Small intestine (tissue), 7 donors: ENCODE measurements at regions not wholly inside any gene's neighbourhood (a gene's known extent, or its start where the extent isn't known, plus 50 kb on each side); places are given as distances from the start of the nearest gene placed in this dataset.

Experiments used
- DNase-seq, 2 donors: peaks; one replicate each; pipeline versions ENCODE4 v3.0.0 to v3.0.0-alpha.2; 2013
- FAIRE-seq: peaks from 2 replicates; lab custom pipeline; 2012; peaks lifted over from hg19 to GRCh38; lab: Jason Lieb, UNC
- H3K27ac ChIP-seq, 3 donors: one replicate each; pipeline ENCODE4 v1.5.1; 2013; ENCODE audit warnings: low read length in 2 of 3, mild to moderate bottlenecking in 2 of 3, control low read depth in 1 of 3, inconsistent platforms in 1 of 3, low read depth in 1 of 3, moderate library complexity in 1 of 3
- H3K27me3 ChIP-seq, 3 donors: one replicate each; pipeline ENCODE4 v1.6.1; 2013; ENCODE audit warnings: low read length in 3 of 3, inconsistent platforms in 1 of 3; ENCODE audit not compliant: control insufficient read depth in 3 of 3, insufficient read depth in 3 of 3
- H3K36me3 ChIP-seq, 3 donors: one replicate each; pipeline ENCODE4 v1.6.1; 2013; ENCODE audit warnings: low read length in 3 of 3, inconsistent platforms in 1 of 3, low read depth in 1 of 3, mild to moderate bottlenecking in 1 of 3, moderate library complexity in 1 of 3; ENCODE audit not compliant: control insufficient read depth in 3 of 3, insufficient read depth in 2 of 3
- H3K4me1 ChIP-seq, 3 donors: one replicate each; pipeline ENCODE4 v1.6.1; 2013; ENCODE audit warnings: low read length in 2 of 3, inconsistent platforms in 1 of 3, low read depth in 1 of 3, mild to moderate bottlenecking in 1 of 3, moderate library complexity in 1 of 3; ENCODE audit not compliant: control insufficient read depth in 3 of 3, insufficient read depth in 2 of 3
- H3K4me3 ChIP-seq, 3 donors: one replicate each; pipeline ENCODE4 v1.5.1; 2013; ENCODE audit warnings: low read length in 3 of 3, control low read depth in 1 of 3, inconsistent platforms in 1 of 3, low read depth in 1 of 3, mild to moderate bottlenecking in 1 of 3, moderate library complexity in 1 of 3
- H3K9me3 ChIP-seq, 2 donors: one replicate each; pipeline ENCODE4 v1.6.1; 2013; ENCODE audit warnings: low read depth in 1 of 2, low read length in 1 of 2; ENCODE audit not compliant: control insufficient read depth in 2 of 2, insufficient read depth in 1 of 2
- WGBS, 3 donors: extraction: QIAGEN DNeasy Blood & Tissue Kit; methylation state at CpG; one replicate each; pipeline ENCODE4 v1.1.7; 2013; 5-methylcytosine and 5-hydroxymethylcytosine counted together
- donor health status: healthy with polysubstance abuse.
- donor health status: control.
- donor health status: control.
- donor health status: Bipolar disorder and iron deficiency.
- donor health status: healthy.

DNA sequence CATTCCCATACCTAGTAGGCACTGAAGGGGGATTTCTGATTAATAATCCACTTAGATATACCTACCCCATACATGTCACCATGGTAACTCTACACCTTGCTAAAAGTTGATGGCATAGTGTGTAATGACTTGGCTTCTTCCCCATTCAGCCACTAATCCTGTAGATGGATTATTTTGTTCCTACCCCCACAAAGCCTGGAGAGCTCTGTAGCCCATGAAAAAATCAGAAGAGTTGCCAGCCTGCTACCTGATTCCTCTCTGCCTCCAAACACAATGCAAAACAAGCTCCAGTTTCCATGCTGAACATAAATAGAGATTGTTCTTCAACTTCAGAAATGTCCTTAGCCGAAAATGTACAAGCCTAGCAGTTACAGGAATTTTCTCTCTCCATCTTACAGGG lies 98.9 kb upstream of the PFN2 start:
- H3K4me1 ChIP-seq, result no peaks in the 10 kb centered on the region
- H3K9me3 ChIP-seq, result peaks cover 0 to 1% of the 10 kb centered on the region in 2 donors
- DNase-seq, result no peak
- H3K27ac ChIP-seq, result no peak overlapping the region
- peaks cover 0 to 11% (median 4%) of the 10 kb centered on the region in 3 donors for H3K27me3 ChIP-seq
- 39 to 80% (median 77%) methylated on average over 1 of the region's 1 CpG for WGBS, 3 donors
- H3K36me3 ChIP-seq, result no peaks in the 10 kb centered on the region
- FAIRE-seq, result no peak
- no peak overlapping the region for H3K4me3 ChIP-seq

DNA sequence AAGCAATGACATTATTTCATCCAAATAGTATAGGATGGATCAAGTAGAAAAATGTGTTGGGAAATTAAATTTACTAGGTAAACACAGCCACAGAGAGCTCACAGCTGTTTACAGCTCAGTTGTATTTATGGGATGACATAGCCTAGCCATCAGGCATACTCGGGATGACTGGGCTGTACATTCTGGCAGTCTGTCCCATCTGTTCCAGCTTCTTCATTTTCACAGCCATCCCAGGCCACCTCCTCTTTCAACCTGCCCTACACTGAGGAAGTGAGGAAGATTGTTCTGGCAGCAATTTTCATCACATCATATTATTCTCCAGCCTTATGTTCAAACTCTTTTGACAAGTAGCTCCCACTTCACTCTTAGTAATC lies 98.4 kb upstream of the PFN2 start:
- WGBS, 3 donors, result 56 to 61% (median 57%) methylated on average over 1 of the region's 1 CpG
- Histone ChIP-seq H3K27ac (no peak overlapping the region), H3K4me3 (no peak overlapping the region), H3K4me1 (no peaks in the 10 kb centered on the region), H3K36me3 (no peaks in the 10 kb centered on the region), H3K27me3 (peaks cover 0 to 11% (median 4%) of the 10 kb centered on the region in 3 donors), H3K9me3 (peaks cover 0 to 1% of the 10 kb centered on the region in 2 donors)
- no peak for FAIRE-seq
- DNase-seq, result no peak

DNA sequence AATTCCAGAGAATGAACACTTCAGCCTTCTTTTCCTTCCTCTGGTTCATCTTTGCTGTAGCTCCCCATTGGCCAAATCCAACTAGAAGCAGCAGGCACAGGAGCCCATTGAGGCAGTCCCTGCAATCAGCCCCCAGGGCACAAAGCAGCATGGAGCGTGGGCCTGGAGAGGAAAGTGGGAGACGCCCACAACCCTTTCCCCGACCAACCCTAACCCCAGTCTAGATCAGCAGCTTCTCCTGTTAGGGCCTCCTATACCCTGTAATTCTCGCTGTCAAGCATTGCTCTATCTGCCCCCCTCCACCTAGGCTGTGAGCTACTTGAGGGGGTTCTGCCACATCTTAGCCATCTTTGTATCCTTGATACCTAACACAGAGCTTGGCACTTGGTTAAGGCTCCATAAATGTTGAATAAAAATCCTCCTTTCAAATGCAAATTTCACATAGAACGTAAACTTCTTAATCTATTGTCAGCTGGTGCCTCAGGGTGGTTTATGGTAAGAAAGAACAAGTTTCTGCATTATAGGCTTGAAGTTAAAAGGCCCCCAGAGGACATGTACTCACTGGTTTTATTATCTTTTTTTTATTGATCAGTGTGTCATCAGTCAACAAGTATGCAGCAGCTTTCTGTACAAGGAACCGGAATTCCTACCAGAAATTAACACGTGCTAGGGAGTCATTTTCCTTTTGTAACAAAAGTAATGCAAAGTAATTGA lies 97.9 kb upstream of the PFN2 start:
- Histone ChIP-seq H3K4me1 (no peaks in the 10 kb centered on the region), H3K9me3 (peaks cover 0 to 1% of the 10 kb centered on the region in 2 donors), H3K4me3 (no peak overlapping the region), H3K27me3 (peaks cover 0 to 11% (median 4%) of the 10 kb centered on the region in 3 donors), H3K27ac (no peak overlapping the region), H3K36me3 (no peaks in the 10 kb centered on the region)
- WGBS, 3 donors, result 66 to 81% (median 70%) methylated on average over 7 of the region's 7 CpGs
- DNase-seq (no peak), FAIRE-seq (no peak)

DNA sequence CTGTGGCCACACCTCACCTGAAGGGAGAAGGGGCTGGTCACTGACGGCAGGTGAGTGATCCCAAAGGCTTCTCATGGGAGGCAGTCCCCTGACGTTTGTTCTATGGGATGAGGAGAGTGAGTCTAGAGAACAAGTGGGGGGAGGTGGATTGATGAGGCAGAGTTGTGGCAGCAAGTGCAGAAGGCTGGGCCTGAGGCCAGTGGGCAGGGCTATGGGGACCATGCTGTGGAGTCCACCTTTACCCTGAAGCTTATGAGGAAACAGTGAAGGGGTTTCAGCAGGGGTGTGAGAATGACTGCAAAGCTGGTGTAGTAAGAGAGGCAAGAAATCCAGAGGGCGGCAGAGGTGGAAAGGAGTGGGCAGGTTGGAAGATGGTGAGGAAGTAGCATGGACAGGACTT lies 96.9 kb upstream of the PFN2 start:
- 57 to 69% (median 64%) methylated on average over 3 of the region's 3 CpGs for WGBS, 3 donors
- no peak overlapping the region for H3K4me3 ChIP-seq
- H3K9me3 ChIP-seq, result peaks cover 0 to 1% of the 10 kb centered on the region in 2 donors
- peaks cover 0 to 11% (median 4%) of the 10 kb centered on the region in 3 donors for H3K27me3 ChIP-seq
- H3K4me1 ChIP-seq, result no peaks in the 10 kb centered on the region
- DNase-seq (no peak), FAIRE-seq (no peak)
- no peaks in the 10 kb centered on the region for H3K36me3 ChIP-seq
- no peak overlapping the region for H3K27ac ChIP-seq

DNA sequence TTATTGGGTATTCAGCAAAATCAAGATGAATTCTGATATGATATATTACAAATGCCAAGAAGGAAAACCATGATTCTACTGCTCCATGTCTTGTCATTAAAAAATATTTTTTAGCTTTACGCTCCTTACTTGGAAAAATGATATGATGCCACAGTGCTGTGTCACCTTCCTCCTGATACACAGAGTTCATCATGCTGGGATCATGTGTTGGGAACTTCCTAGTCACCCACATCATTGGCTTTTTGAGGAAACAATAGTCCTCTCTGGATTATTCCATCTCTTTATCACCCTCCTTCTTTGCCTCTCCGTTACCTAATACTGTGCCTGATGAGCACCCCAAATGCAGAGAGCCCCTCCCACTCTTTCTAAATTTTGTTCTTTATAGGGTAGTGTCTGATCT lies 94.3 kb upstream of the PFN2 start:
- WGBS, 3 donors, result 92 to 94% (median 93%) methylated on average over 2 of the region's 2 CpGs
- H3K4me1 ChIP-seq, result no peaks in the 10 kb centered on the region
- FAIRE-seq, result no peak

DNA sequence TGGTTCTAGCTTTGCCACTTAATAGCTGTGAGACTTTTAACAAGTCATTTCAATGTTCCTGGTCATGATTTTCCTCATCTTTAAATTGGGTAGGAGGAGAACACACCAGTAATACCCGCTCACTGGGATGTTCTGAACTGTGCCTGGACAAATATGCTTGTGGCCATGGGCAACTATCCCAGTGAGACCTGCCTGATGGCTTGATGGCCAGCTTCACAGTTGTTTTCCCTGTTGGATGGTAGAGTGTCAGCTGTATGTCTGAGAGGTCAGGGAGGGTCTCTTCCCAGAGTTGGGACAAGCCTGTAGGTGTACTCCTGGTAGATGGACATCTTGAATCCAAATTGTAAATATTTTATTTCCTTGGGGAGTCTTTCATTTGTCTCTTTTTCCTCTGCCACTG lies 92.5 kb upstream of the PFN2 start:
- H3K4me1 ChIP-seq, result no peaks in the 10 kb centered on the region
- H3K9me3 ChIP-seq, result no peaks in the 10 kb centered on the region
- no peak overlapping the region for H3K27ac ChIP-seq
- FAIRE-seq (no peak), DNase-seq (no peak)
- WGBS, 3 donors, result 93 to 97% (median 93%) methylated on average over 1 of the region's 1 CpG
- no peak overlapping the region for H3K4me3 ChIP-seq
- peaks cover 0 to 4% (median 0%) of the 10 kb centered on the region in 3 donors for H3K27me3 ChIP-seq
- no peaks in the 10 kb centered on the region for H3K36me3 ChIP-seq

More for the DNA sequence above, 94.3 kb upstream of the PFN2 start:
- no peaks in the 10 kb centered on the region for H3K36me3 ChIP-seq
- peaks cover 0 to 9% (median 0%) of the 10 kb centered on the region in 3 donors for H3K27me3 ChIP-seq
- H3K27ac ChIP-seq, result no peak overlapping the region
- DNase-seq, result no peak
- H3K4me3 ChIP-seq, result no peak overlapping the region
- peaks cover 0 to 1% of the 10 kb centered on the region in 2 donors for H3K9me3 ChIP-seq

DNA sequence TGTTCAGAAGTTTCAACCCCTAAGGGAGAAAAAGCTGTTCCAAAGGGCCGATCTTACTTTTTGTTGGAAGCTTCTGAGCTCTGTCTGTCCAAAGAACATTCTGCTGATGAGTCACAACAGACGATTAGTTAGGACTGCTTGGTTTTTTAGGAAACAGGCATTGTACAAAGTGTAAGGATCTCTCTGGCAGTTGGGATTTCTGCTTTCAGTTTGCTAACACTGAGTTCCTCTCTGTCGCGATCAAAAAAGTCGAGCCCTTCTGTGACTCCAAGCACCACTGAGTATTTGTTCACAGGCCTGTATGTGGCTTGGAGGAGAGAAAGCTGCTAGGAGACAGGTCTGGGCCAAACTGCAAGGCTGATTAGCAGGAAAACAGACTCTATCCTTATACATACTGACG lies 91.8 kb upstream of the PFN2 start:
- Histone ChIP-seq H3K9me3 (no peaks in the 10 kb centered on the region), H3K4me1 (no peaks in the 10 kb centered on the region), H3K27me3 (peaks cover 0 to 4% (median 0%) of the 10 kb centered on the region in 3 donors), H3K36me3 (no peaks in the 10 kb centered on the region), H3K27ac (no peak overlapping the region), H3K4me3 (no peak overlapping the region)
- DNase-seq (no peak), FAIRE-seq (no peak)
- WGBS, 3 donors, result 36 to 54% (median 40%) methylated on average over 6 of the region's 6 CpGs

DNA sequence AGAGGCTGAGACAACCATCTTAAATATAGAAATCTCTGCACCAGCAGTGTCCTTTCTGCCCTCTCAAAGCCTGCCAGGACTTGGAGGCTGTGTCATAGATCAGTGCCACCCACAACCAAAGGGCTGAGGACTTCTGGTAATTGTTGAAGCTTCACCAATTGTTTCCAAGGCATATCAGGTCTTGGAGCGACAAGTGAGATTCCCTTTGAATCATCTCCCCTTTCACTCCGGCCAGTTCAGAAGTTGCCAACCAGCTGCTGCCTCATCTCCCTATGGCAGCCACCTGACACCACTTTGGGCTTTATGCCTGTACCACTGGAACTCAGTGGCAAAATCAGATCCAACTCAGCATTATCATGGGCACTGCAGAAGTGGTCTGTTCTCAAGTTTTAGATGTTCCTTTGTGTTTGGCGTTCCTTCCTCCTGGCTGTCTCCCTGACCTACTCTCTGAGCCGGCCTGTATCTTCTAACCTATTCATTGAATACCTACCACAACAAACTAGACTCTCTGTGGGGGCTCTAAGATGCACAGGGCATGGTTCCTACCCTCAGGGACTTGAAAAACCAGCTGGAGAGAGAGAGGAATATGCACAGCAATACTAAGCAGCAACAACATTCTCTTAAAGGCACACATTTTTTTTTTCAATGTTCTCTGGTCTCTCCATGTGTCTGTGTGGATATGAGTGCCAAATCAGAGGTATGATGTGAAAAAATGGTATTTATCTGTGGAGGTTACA lies 90.8 kb upstream of the PFN2 start:
- H3K4me3 ChIP-seq, result no peak overlapping the region
- H3K27ac ChIP-seq, result no peak overlapping the region
- no peaks in the 10 kb centered on the region for H3K36me3 ChIP-seq
- FAIRE-seq, result no peak
- DNase-seq, result no peak
- no peaks in the 10 kb centered on the region for H3K4me1 ChIP-seq
- 80 to 93% (median 90%) methylated on average over 4 of the region's 4 CpGs for WGBS, 3 donors
- no peaks in the 10 kb centered on the region for H3K27me3 ChIP-seq
- no peaks in the 10 kb centered on the region for H3K9me3 ChIP-seq
